ENCODE measurements at regions not wholly inside any gene's neighbourhood (a gene's known extent, or its start where the extent isn't known, plus 50 kb on each side); places are given as distances from the start of the nearest gene placed in this dataset.

DNA sequence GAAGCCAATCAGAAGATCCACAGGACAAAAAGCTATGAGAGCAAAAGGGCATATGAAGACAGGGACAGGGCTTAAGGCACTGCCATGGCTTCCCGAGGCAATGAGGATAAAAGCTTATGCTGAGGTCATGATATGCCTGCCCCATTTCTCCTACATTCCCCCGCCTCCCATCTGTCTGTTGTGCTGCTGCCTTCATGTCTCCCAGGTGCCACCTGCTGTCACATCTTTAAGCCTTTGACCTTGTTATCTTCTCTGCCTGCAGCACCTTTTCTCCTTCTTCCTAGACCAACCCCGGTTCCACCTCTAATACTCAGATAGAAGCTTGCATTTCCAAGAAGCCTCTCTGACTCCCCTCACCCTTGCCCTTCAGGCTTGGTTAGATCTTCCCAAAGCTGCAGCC, 213.8 kb downstream of the ARRDC4 start:
- H3K4me1 ChIP-seq (ENCODE audit: insufficient read depth, low read length, poor library complexity, severe bottlenecking): peaks cover 42% of the 10 kb centered on the region
- no peaks in the 10 kb centered on the region for H3K9me2 ChIP-seq (replicated peaks; ENCODE audit: low read depth, low read length)
- no peak overlapping the region for H3K4me3 ChIP-seq (ENCODE audit: low read length, poor library complexity, severe bottlenecking)
- H2AFZ ChIP-seq (ENCODE audit: low read length): no peak overlapping the region
- no peak overlapping the region for H3K9ac ChIP-seq (ENCODE audit: low read depth, low read length, poor library complexity, severe bottlenecking)
- no peak for TF ChIP-seq EZH2phosphoT487 (IDR thresholded peaks at IDR 0.05; ENCODE audit: borderline replicate concordance)
- TF ChIP-seq, protein P1, sequence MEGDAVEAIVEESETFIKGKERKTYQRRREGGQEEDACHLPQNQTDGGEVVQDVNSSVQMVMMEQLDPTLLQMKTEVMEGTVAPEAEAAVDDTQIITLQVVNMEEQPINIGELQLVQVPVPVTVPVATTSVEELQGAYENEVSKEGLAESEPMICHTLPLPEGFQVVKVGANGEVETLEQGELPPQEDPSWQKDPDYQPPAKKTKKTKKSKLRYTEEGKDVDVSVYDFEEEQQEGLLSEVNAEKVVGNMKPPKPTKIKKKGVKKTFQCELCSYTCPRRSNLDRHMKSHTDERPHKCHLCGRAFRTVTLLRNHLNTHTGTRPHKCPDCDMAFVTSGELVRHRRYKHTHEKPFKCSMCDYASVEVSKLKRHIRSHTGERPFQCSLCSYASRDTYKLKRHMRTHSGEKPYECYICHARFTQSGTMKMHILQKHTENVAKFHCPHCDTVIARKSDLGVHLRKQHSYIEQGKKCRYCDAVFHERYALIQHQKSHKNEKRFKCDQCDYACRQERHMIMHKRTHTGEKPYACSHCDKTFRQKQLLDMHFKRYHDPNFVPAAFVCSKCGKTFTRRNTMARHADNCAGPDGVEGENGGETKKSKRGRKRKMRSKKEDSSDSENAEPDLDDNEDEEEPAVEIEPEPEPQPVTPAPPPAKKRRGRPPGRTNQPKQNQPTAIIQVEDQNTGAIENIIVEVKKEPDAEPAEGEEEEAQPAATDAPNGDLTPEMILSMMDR (conservative IDR thresholded peaks at IDR 0.05; ENCODE audit: low read length): peak; percentile 71
- no peaks in the 10 kb centered on the region for H3F3A ChIP-seq (ENCODE audit: low read depth)
- no peaks in the 10 kb centered on the region for H3K36me3 ChIP-seq (ENCODE audit: insufficient read depth, low read length)
- no peaks in the 10 kb centered on the region for H3K27me3 ChIP-seq (ENCODE audit: insufficient read depth, low read length, poor library complexity, severe bottlenecking)
- no peaks in the 10 kb centered on the region for H3K9me3 ChIP-seq (ENCODE audit: insufficient read depth, low read depth, low read length)
- no peaks in the 10 kb centered on the region for H4K20me1 ChIP-seq (ENCODE audit: insufficient read depth, low read length, poor library complexity, severe bottlenecking)
- peak overlapping the region; percentile 11 for H3K4me2 ChIP-seq (ENCODE audit: low read depth, low read length, poor library complexity, severe bottlenecking)
- H3K79me2 ChIP-seq (ENCODE audit: insufficient read depth, low read length): no peaks in the 10 kb centered on the region

DNA sequence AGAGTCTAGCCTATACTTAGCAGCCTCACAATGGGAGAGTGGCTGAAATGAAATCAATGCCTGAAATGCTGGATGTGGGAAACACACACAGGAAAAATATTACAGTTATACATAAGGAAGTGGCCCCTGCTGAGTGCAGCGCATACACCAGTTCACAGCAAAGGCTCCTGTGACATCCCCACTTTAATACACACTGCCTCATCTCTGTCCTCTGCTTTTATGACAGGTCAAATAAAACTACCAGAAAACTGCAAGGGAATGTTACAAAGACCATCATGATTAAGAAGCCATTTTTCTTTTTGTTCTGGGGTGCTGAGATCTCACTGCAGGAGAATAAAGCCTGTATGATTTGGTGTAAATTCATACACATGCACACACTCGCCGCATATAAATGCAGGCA, 214.3 kb downstream of the ARRDC4 start:
- TF ChIP-seq, protein P1 (conservative IDR thresholded peaks at IDR 0.05; ENCODE audit: low read length): no peak
- no peak for TF ChIP-seq EZH2phosphoT487 (IDR thresholded peaks at IDR 0.05; ENCODE audit: borderline replicate concordance)
- Histone ChIP-seq H3K9ac (ENCODE audit: low read depth, low read length, poor library complexity, severe bottlenecking) (no peak overlapping the region), H3K4me2 (ENCODE audit: low read depth, low read length, poor library complexity, severe bottlenecking) (peak overlapping the region; percentile 11), H3K9me2 (replicated peaks; ENCODE audit: low read depth, low read length) (no peaks in the 10 kb centered on the region), H2AFZ (ENCODE audit: low read length) (no peak overlapping the region), H3K4me3 (ENCODE audit: low read length, poor library complexity, severe bottlenecking) (no peak overlapping the region), H3K9me3 (ENCODE audit: insufficient read depth, low read depth, low read length) (no peaks in the 10 kb centered on the region), H3K79me2 (ENCODE audit: insufficient read depth, low read length) (no peaks in the 10 kb centered on the region), H4K20me1 (ENCODE audit: insufficient read depth, low read length, poor library complexity, severe bottlenecking) (no peaks in the 10 kb centered on the region), H3F3A (ENCODE audit: low read depth) (no peaks in the 10 kb centered on the region), H3K27me3 (ENCODE audit: insufficient read depth, low read length, poor library complexity, severe bottlenecking) (no peaks in the 10 kb centered on the region), H3K4me1 (ENCODE audit: insufficient read depth, low read length, poor library complexity, severe bottlenecking) (peaks cover 38% of the 10 kb centered on the region), H3K36me3 (ENCODE audit: insufficient read depth, low read length) (no peaks in the 10 kb centered on the region)

DNA sequence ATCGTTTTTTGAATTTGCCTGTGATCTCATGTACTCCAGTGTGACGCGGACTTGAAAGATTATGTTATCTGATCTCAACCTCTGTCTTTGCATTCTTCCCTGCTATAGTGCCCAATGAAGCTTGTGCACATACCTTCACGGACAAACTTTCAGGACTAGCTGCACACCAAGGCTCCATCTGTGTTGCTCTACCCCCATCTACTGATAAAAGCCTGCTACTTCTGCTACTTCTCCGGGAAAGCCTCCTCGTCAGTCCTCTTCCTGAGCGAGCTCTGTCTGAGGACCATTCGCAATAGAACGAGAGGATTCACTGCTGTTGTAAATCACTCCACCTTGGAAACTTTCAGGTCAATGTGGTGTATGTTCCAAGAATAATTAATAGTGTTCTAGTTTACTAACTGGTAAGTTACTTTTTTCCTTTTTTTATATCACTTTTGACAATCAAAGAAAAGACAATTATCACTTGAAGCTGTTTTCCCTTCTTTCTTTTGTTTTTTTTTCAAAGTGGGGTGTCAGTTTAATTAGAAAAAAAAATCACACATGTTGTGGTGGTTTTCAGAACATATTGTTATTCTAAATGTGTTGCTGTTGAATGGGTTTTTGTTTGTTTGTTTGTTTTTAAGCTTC, 217.6 kb downstream of the ARRDC4 start:
- Histone ChIP-seq H3K9ac (ENCODE audit: low read depth, low read length, poor library complexity, severe bottlenecking) (no peak overlapping the region), H2AFZ (ENCODE audit: low read length) (peak overlapping the region; percentile 19; the same call in 1 of the 2 replicates), H3F3A (ENCODE audit: low read depth) (no peaks in the 10 kb centered on the region), H3K9me2 (replicated peaks; ENCODE audit: low read depth, low read length) (no peaks in the 10 kb centered on the region), H3K4me3 (ENCODE audit: low read length, poor library complexity, severe bottlenecking) (peak overlapping the region; percentile 44), H3K4me1 (ENCODE audit: insufficient read depth, low read length, poor library complexity, severe bottlenecking) (peaks cover 32% of the 10 kb centered on the region), H3K4me2 (ENCODE audit: low read depth, low read length, poor library complexity, severe bottlenecking) (peak overlapping the region; percentile 69), H4K20me1 (ENCODE audit: insufficient read depth, low read length, poor library complexity, severe bottlenecking) (no peaks in the 10 kb centered on the region), H3K9me3 (ENCODE audit: insufficient read depth, low read depth, low read length) (no peaks in the 10 kb centered on the region), H3K79me2 (ENCODE audit: insufficient read depth, low read length) (no peaks in the 10 kb centered on the region), H3K36me3 (ENCODE audit: insufficient read depth, low read length) (no peaks in the 10 kb centered on the region), H3K27me3 (ENCODE audit: insufficient read depth, low read length, poor library complexity, severe bottlenecking) (peaks cover 12% of the 10 kb centered on the region)
- TF ChIP-seq EZH2phosphoT487 (IDR thresholded peaks at IDR 0.05; ENCODE audit: borderline replicate concordance): no peak
- TF ChIP-seq, protein P1 (conservative IDR thresholded peaks at IDR 0.05; ENCODE audit: low read length): peak; percentile 92

Measured in Loucy (cell line).